ENCODE measurements at regions not wholly inside any gene's neighbourhood (a gene's known extent, or its start where the extent isn't known, plus 50 kb on each side); places are given as distances from the start of the nearest gene placed in this dataset.
"Not testable (repeated sequence)": the region's sequence is repeated elsewhere in the genome, so short reads cannot be mapped to it uniquely, and the experiment has no call there.

DNA sequence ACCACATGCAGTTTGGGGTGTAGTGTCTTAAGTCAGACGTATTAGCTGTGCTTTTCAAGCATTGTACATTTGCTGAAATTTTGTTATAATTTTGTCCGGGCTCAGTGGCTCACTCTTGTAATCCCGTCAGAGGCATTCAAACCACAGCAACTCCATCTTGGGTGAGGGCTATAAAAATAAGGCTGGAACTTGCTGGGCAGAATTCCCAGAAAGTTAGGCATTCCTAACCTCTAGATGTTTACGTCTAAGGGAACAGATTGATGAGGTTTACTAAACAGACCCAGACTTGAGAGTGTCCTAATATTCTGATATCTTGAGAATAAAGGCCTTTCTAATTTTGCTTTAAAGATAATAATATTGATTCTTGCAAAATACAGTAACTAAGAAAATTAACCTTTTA is 957.8 kb downstream of the NXPH1 start:
- H3K4me1 Mint-ChIP-seq: no peaks in the 10 kb centered on the region
- no peak for DNase-seq (ENCODE audit: low read depth, low spot score)
- no peak overlapping the region for H3K27ac Mint-ChIP-seq (ENCODE audit: unreplicated experiment)
- no peak overlapping the region for H3K4me3 Mint-ChIP-seq
- peaks cover 13% of the 10 kb centered on the region for H3K9me3 Mint-ChIP-seq
- TF ChIP-seq, protein P1, sequence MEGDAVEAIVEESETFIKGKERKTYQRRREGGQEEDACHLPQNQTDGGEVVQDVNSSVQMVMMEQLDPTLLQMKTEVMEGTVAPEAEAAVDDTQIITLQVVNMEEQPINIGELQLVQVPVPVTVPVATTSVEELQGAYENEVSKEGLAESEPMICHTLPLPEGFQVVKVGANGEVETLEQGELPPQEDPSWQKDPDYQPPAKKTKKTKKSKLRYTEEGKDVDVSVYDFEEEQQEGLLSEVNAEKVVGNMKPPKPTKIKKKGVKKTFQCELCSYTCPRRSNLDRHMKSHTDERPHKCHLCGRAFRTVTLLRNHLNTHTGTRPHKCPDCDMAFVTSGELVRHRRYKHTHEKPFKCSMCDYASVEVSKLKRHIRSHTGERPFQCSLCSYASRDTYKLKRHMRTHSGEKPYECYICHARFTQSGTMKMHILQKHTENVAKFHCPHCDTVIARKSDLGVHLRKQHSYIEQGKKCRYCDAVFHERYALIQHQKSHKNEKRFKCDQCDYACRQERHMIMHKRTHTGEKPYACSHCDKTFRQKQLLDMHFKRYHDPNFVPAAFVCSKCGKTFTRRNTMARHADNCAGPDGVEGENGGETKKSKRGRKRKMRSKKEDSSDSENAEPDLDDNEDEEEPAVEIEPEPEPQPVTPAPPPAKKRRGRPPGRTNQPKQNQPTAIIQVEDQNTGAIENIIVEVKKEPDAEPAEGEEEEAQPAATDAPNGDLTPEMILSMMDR (conservative IDR thresholded peaks at IDR 0.05): no peak
- peaks cover 2% of the 10 kb centered on the region for H3K36me3 Mint-ChIP-seq (ENCODE audit: low read depth)
- H3K27me3 Mint-ChIP-seq (ENCODE audit: low read depth): no peaks in the 10 kb centered on the region

DNA sequence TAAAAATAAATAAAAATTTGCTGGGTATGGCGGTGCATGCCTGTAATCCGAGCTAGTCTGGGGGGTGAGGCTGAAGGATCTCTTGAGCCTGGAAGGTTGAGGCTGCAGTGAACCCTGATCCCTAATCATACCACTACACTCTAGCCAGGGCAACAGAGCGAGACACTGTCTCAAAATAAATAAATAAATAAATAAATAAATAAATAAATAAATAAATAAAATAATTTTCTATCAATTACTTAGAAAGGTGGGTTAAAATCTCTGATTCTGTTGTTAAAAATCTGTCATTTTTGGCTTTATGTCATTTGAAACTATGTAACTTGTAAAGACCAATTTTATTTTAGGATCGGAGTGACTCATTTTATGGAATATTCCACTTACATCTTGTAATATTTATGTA is 958.6 kb downstream of the NXPH1 start:
- Mint-ChIP-seq H3K4me1 (no peaks in the 10 kb centered on the region), H3K9me3 (peaks cover 9% of the 10 kb centered on the region), H3K4me3 (no peak overlapping the region), H3K27me3 (ENCODE audit: low read depth) (no peaks in the 10 kb centered on the region), H3K27ac (ENCODE audit: unreplicated experiment) (no peak overlapping the region), H3K36me3 (ENCODE audit: low read depth) (no peaks in the 10 kb centered on the region)
- TF ChIP-seq, protein P1 (conservative IDR thresholded peaks at IDR 0.05): no peak
- no peak for DNase-seq (ENCODE audit: low read depth, low spot score)

DNA sequence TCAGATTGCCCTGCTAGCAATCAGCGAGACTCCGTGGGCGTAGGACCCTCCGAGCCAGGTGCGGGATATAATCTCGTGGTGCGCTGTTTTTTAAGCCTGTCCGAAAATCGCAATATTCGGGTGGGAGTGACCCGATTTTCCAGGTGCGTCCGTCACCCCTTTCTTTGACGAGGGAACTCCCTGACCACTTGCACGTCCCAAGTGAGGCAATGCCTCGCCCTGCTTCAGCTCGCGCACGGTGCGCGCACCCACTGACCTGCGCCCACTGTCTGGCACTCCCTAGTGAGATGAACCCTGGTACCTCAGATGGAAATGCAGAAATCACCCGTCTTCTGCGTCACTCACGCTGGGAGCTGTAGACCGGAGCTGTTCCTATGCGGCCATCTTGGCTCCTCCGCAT is 971.0 kb downstream of the NXPH1 start:
- not testable (repeated sequence) for H3K4me3 Mint-ChIP-seq; H3K9me3 Mint-ChIP-seq; H3K4me1 Mint-ChIP-seq; H3K36me3 Mint-ChIP-seq (ENCODE audit: low read depth); H3K27me3 Mint-ChIP-seq (ENCODE audit: low read depth); DNase-seq (ENCODE audit: low read depth, low spot score); H3K27ac Mint-ChIP-seq (ENCODE audit: unreplicated experiment)

DNA sequence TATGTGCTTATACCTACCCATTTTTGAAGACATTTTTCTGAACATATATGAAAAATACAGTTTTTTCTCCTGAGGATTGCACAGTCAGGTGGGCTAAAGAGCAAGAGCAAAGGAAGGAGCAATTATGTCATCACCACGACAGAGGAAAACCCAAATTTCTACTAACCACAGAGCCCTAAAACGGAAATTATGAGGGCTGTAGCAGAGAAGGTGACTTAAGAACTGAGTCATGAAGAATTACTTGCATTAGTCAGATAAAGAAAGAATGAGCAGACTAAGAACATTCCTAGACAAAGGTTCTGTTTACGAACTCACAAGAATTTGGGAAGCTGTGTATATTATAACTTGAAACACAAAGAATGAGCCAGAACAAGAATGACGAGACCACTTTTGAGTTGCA is 974.4 kb downstream of the NXPH1 start:
- Mint-ChIP-seq H3K9me3 (no peaks in the 10 kb centered on the region), H3K4me3 (no peak overlapping the region), H3K4me1 (no peaks in the 10 kb centered on the region), H3K27ac (ENCODE audit: unreplicated experiment) (no peak overlapping the region), H3K36me3 (ENCODE audit: low read depth) (no peaks in the 10 kb centered on the region), H3K27me3 (ENCODE audit: low read depth) (no peaks in the 10 kb centered on the region)
- no peak for DNase-seq (ENCODE audit: low read depth, low spot score)
- TF ChIP-seq, protein P1 (conservative IDR thresholded peaks at IDR 0.05): no peak

DNA sequence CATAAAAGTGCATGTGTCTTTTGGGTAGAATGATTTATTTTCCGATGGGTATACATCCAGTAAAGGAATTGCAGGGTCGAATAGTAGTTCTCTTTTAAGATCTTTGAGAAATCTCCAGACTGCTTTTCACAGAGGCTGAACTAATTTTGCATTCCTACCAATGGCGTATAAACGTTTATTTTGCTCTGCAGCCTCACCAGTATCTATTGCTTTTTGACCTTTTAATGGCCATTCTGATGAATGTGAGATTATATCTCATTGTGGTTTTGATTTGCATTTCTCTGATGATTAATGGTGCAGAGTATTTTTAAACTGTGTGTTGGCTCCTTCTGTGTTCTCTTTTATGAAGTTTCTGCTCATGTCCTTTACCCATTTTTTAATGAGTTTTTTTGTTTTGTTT is 1020.1 kb downstream of the NXPH1 start:
- TF ChIP-seq, protein P1 (conservative IDR thresholded peaks at IDR 0.05): no peak
- Mint-ChIP-seq H3K36me3 (ENCODE audit: low read depth) (no peaks in the 10 kb centered on the region), H3K4me3 (no peak overlapping the region), H3K27me3 (ENCODE audit: low read depth) (no peaks in the 10 kb centered on the region), H3K9me3 (peaks cover 9% of the 10 kb centered on the region), H3K27ac (ENCODE audit: unreplicated experiment) (no peak overlapping the region), H3K4me1 (no peaks in the 10 kb centered on the region)
- no peak for DNase-seq (ENCODE audit: low read depth, low spot score)

DNA sequence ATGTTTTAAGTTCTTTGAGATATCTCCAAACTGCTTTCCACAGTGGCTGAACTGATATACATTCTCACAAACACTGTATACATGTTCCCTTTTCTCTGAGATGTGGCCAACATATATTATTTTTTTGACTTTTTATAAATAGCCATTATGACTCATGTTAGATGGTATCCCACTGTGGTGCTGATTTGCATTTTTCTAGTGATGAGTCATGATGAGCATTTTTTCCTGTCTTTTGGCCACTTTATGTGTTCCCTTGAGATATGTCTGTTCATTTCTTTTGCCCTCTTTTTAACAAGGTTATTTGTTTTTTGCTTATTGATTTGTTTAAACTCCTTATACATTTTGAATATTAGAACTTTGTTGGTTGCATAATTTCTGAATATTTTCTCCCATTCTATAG is 1055.1 kb downstream of the NXPH1 start:
- peaks cover 8% of the 10 kb centered on the region for H3K9me3 Mint-ChIP-seq
- no peak overlapping the region for H3K27ac Mint-ChIP-seq (ENCODE audit: unreplicated experiment)
- TF ChIP-seq, protein P1 (conservative IDR thresholded peaks at IDR 0.05): no peak
- no peaks in the 10 kb centered on the region for H3K27me3 Mint-ChIP-seq (ENCODE audit: low read depth)
- no peak overlapping the region for H3K4me3 Mint-ChIP-seq
- H3K4me1 Mint-ChIP-seq: no peaks in the 10 kb centered on the region
- no peak for DNase-seq (ENCODE audit: low read depth, low spot score)
- no peaks in the 10 kb centered on the region for H3K36me3 Mint-ChIP-seq (ENCODE audit: low read depth)

Measured in neural crest cell (in vitro differentiated cells).